T-helper 22 cell (primary cell): ENCODE measurements at regions not wholly inside any gene's neighbourhood (a gene's known extent, or its start where the extent isn't known, plus 50 kb on each side); places are given as distances from the start of the nearest gene placed in this dataset.

Experiments
- DNase-seq: peaks from one replicate; pipeline ENCODE4 v3.0.0-alpha.2; 2020; ENCODE audit warnings: low read depth

GRCh38 chr11:45518141-45518832 lies 147.1 kb downstream of the CHST1 start:
- no peak for DNase-seq

- no peak for DNase-seq
These were observed 148.2 kb downstream of the CHST1 start for GRCh38 chr11:45517171-45517770.

GRCh38 chr11:45513821-45514340 lies 151.5 kb downstream of the CHST1 start:
- DNase-seq = no peak

- no peak for DNase-seq
These were observed 152.8 kb downstream of the CHST1 start for GRCh38 chr11:45512471-45513148.

- DNase-seq = no peak
These were observed 153.9 kb downstream of the CHST1 start for GRCh38 chr11:45511566-45511965.

- DNase-seq = no peak
These were observed 157.5 kb downstream of the CHST1 start for GRCh38 chr11:45507916-45508315.

GRCh38 chr11:45503311-45503710 lies 162.1 kb downstream of the CHST1 start:
- DNase-seq = no peak

- DNase-seq = no peak
These were observed 163.2 kb downstream of the CHST1 start for GRCh38 chr11:45502226-45502545.

- DNase-seq = no peak
These were observed 163.8 kb downstream of the CHST1 start for GRCh38 chr11:45501392-45502225.

GRCh38 chr11:45500451-45500850 lies 165.0 kb downstream of the CHST1 start:
- no peak for DNase-seq

GRCh38 chr11:45494738-45495137 lies 170.7 kb downstream of the CHST1 start:
- DNase-seq = no peak

GRCh38 chr11:45489281-45489905 lies 176.0 kb downstream of the CHST1 start:
- DNase-seq = no peak

GRCh38 chr11:45486461-45486860 lies 179.0 kb downstream of the CHST1 start:
- no peak for DNase-seq

- no peak for DNase-seq
These were observed 180.2 kb downstream of the CHST1 start for GRCh38 chr11:45485070-45485707.

- DNase-seq = no peak
These were observed 181.0 kb downstream of the CHST1 start for GRCh38 chr11:45484326-45484883.

GRCh38 chr11:45483416-45483815 lies 182.0 kb downstream of the CHST1 start:
- no peak for DNase-seq

GRCh38 chr11:45482331-45482730 lies 183.1 kb downstream of the CHST1 start:
- DNase-seq = no peak

GRCh38 chr11:45481026-45481425 lies 184.4 kb downstream of the CHST1 start:
- no peak for DNase-seq

- DNase-seq = no peak
These were observed 187.8 kb downstream of the CHST1 start for GRCh38 chr11:45477588-45477987.

GRCh38 chr11:45476126-45476525 lies 189.3 kb downstream of the CHST1 start:
- no peak for DNase-seq

- no peak for DNase-seq
These were observed 189.0 kb upstream of the SYT13 start for GRCh38 chr11:45475173-45475572.
